H1 (cell line): ENCODE measurements at regions not wholly inside any gene's neighbourhood (a gene's known extent, or its start where the extent isn't known, plus 50 kb on each side); places are given as distances from the start of the nearest gene placed in this dataset.

Experiments
- CTCF ChIA-PET: fragments of 300-600 bp; sonication (Branson Sonifier 250); formaldehyde crosslinking; loops from one replicate; lab custom pipeline; 2021; ENCODE audit not compliant: partially characterized antibody; lab: Charles Lee
- POLR2A ChIA-PET: fragments of 300-600 bp; sonication (Branson Sonifier 250); formaldehyde crosslinking; loops from one replicate; lab custom pipeline; 2021; ENCODE audit warnings: inconsistent platforms; ENCODE audit not compliant: partially characterized antibody; lab: Charles Lee
- DNase-seq, 2 experiments: peaks; one replicate each; pipeline versions ENCODE4 v3.0.0 to v3.0.0-alpha.2; 2010 to 2022; ENCODE audit warnings: low spot score in 2 of 2, low read depth in 1 of 2, mixed read lengths in 1 of 2
- FAIRE-seq: peaks from 2 replicates; lab custom pipeline; 2011; peaks lifted over from hg19 to GRCh38; lab: Jason Lieb, UNC
- H2AFZ ChIP-seq: 2 replicates; pipeline ENCODE4 v1.8.1; 2012; ENCODE audit warnings: low read length, inconsistent platforms
- H2AK5ac ChIP-seq: 2 replicates; pipeline ENCODE4 v1.6.1; 2013; ENCODE audit warnings: low read depth, low read length
- H2BK120ac ChIP-seq: replicated peaks from 2 replicates; pipeline ENCODE3; 2013; ENCODE audit warnings: low read depth, low read length, inconsistent platforms
- H2BK12ac ChIP-seq: 2 replicates; pipeline ENCODE4 v1.6.1; 2013; ENCODE audit warnings: low read depth, low read length
- H2BK15ac ChIP-seq: 2 replicates; pipeline ENCODE4 v1.6.1; 2013; ENCODE audit warnings: low read length
- H2BK20ac ChIP-seq: 2 replicates; pipeline ENCODE4 v1.6.1; 2013; ENCODE audit warnings: low read length
- H2BK5ac ChIP-seq: 2 replicates; pipeline ENCODE4 v1.6.1; 2013; ENCODE audit warnings: low read depth, low read length
- H3K14ac ChIP-seq: 2 replicates; pipeline ENCODE4 v1.6.1; 2013; ENCODE audit warnings: inconsistent platforms; ENCODE audit not compliant: insufficient read length
- H3K18ac ChIP-seq: 2 replicates; pipeline ENCODE4 v1.6.1; 2013; ENCODE audit warnings: low read length; ENCODE audit errors: extremely low read depth
- H3K23ac ChIP-seq: 2 replicates; pipeline ENCODE4 v1.6.1; 2013; ENCODE audit warnings: inconsistent platforms; ENCODE audit not compliant: insufficient read length
- H3K23me2 ChIP-seq: 2 replicates; pipeline ENCODE4 v1.6.1; 2013; ENCODE audit warnings: low read depth, low read length
- H3K27ac ChIP-seq: 2 replicates; pipeline ENCODE4 v1.6.1; 2011; ENCODE audit warnings: low read depth, low read length, inconsistent platforms
- H3K27me3 ChIP-seq, 4 experiments: replicated peaks in 1 of 4; 1 replicate in 1 of 4; 2 replicates in 3 of 4; pipeline versions ENCODE4 v1.6.1 to v1.8.1; 2011 to 2013; ENCODE audit warnings: low read length in 3 of 4, mild to moderate bottlenecking in 3 of 4, inconsistent platforms in 2 of 4, mixed read lengths in 2 of 4, moderate library complexity in 1 of 4; ENCODE audit not compliant: control insufficient read depth in 3 of 4, insufficient read depth in 3 of 4; ENCODE audit errors: extremely low read depth in 1 of 4
- H3K36me3 ChIP-seq, 4 experiments: 2 replicates each; pipeline versions ENCODE4 v1.6.1 to v1.8.1; 2011 to 2013; ENCODE audit warnings: mild to moderate bottlenecking in 4 of 4, low read length in 3 of 4, moderate library complexity in 2 of 4, control low read depth in 1 of 4, inconsistent platforms in 1 of 4; ENCODE audit not compliant: insufficient read depth in 4 of 4, control insufficient read depth in 2 of 4
- H3K4ac ChIP-seq: replicated peaks from 2 replicates; pipeline ENCODE3; 2013; ENCODE audit warnings: low read length, low read depth, mixed read lengths, inconsistent platforms; ENCODE audit not compliant: insufficient read length
- H3K4me1 ChIP-seq, 4 experiments: replicated peaks in 1 of 4; 1 replicate in 1 of 4; 2 replicates in 3 of 4; pipeline versions ENCODE4 v1.6.1 to v1.8.1; 2011 to 2013; ENCODE audit warnings: low read length in 3 of 4, inconsistent platforms in 2 of 4, mixed read lengths in 1 of 4; ENCODE audit not compliant: insufficient read depth in 4 of 4, control insufficient read depth in 3 of 4
- H3K4me2 ChIP-seq, 2 experiments: 2 replicates each; pipeline versions ENCODE4 v1.6.1 to v1.8.1; 2011 to 2013; ENCODE audit warnings: low read depth in 2 of 2, low read length in 2 of 2, control low read depth in 1 of 2, inconsistent platforms in 1 of 2, mild to moderate bottlenecking in 1 of 2; ENCODE audit not compliant: insufficient read depth in 1 of 2
- H3K4me3 ChIP-seq, 4 experiments: fragments of 200-600, 300-600 bp in 1 of 4; sonication (generic), shearing (Covaris generic), sonication (Bioruptor Twin) in 1 of 4; 2 replicates each; pipeline versions ENCODE4 v1.5.1 to v1.8.1; 2011 to 2016; ENCODE audit warnings: low read length in 4 of 4, low read depth in 3 of 4, control low read depth in 2 of 4, inconsistent platforms in 2 of 4, mild to moderate bottlenecking in 2 of 4, mixed read lengths in 1 of 4, moderate library complexity in 1 of 4; ENCODE audit not compliant: insufficient read depth in 2 of 4; ENCODE audit errors: extremely low read depth in 1 of 4
- H3K56ac ChIP-seq: replicated peaks from 2 replicates; pipeline ENCODE3; 2013; ENCODE audit warnings: low read depth, mild to moderate bottlenecking, mixed read lengths, low read length, inconsistent platforms; ENCODE audit not compliant: insufficient read length
- H3K79me1 ChIP-seq: 2 replicates; pipeline ENCODE4 v1.6.1; 2013; ENCODE audit warnings: low read depth, low read length, control low read depth
- H3K79me2 ChIP-seq, 2 experiments: 2 replicates each; pipeline versions ENCODE4 v1.6.1 to v1.8.1; 2012 to 2013; ENCODE audit warnings: low read length in 2 of 2, mild to moderate bottlenecking in 2 of 2, inconsistent platforms in 1 of 2; ENCODE audit not compliant: insufficient read depth in 2 of 2, control insufficient read depth in 1 of 2
- H3K9ac ChIP-seq, 4 experiments: replicated peaks in 1 of 4; 1 replicate in 1 of 4; 2 replicates in 3 of 4; pipeline versions ENCODE4 v1.6.1 to v1.8.1; 2011 to 2013; ENCODE audit warnings: low read depth in 3 of 4, low read length in 3 of 4, control low read depth in 2 of 4, mild to moderate bottlenecking in 2 of 4, moderate library complexity in 2 of 4, inconsistent platforms in 1 of 4; ENCODE audit errors: extremely low read depth in 1 of 4
- H3K9me3 ChIP-seq, 2 experiments: 2 replicates each; pipeline versions ENCODE4 v1.6.1 to v1.8.1; 2012 to 2013; ENCODE audit warnings: mild to moderate bottlenecking in 2 of 2, moderate library complexity in 2 of 2, control low read depth in 1 of 2, inconsistent platforms in 1 of 2, low read depth in 1 of 2, low read length in 1 of 2, mixed read lengths in 1 of 2; ENCODE audit not compliant: insufficient read depth in 2 of 2
- H4K20me1 ChIP-seq, 2 experiments: replicated peaks in 1 of 2; 2 replicates each; pipeline versions ENCODE3 to v1.8.1; 2011 to 2013; ENCODE audit warnings: inconsistent platforms in 2 of 2, low read length in 2 of 2, mild to moderate bottlenecking in 1 of 2; ENCODE audit not compliant: insufficient read depth in 2 of 2, control insufficient read depth in 1 of 2
- H4K5ac ChIP-seq: 2 replicates; pipeline ENCODE4 v1.6.1; 2013; ENCODE audit warnings: low read length, low read depth, mixed read lengths, inconsistent platforms; ENCODE audit not compliant: insufficient read length
- H4K8ac ChIP-seq: 2 replicates; pipeline ENCODE4 v1.8.0; 2013; ENCODE audit warnings: mild to moderate bottlenecking, moderate library complexity, low read length, inconsistent platforms; ENCODE audit not compliant: insufficient read depth; ENCODE audit errors: extremely low read depth
- H4K91ac ChIP-seq: replicated peaks from 2 replicates; pipeline ENCODE3; 2013; ENCODE audit warnings: low read length, mixed read lengths, inconsistent platforms; ENCODE audit not compliant: insufficient read length
- ATF2 ChIP-seq: IDR thresholded peaks from 2 replicates; pipeline ENCODE4 v1.6.1; 2012; ENCODE audit warnings: low read length, inconsistent platforms
- BACH1 ChIP-seq: IDR thresholded peaks from 2 replicates; pipeline ENCODE4 v1.6.1; 2012; ENCODE audit warnings: low read length, improper control_type of control experiment
- BRCA1 ChIP-seq: IDR thresholded peaks from 2 replicates; pipeline ENCODE4 v1.6.1; 2012; ENCODE audit warnings: low read depth, low read length, improper control_type of control experiment
- CTBP2 ChIP-seq: IDR thresholded peaks from 2 replicates; pipeline ENCODE4 v1.7.0; 2011; ENCODE audit warnings: borderline replicate concordance, mild to moderate bottlenecking, moderate library complexity, mixed read lengths, low read length; ENCODE audit not compliant: insufficient read depth, insufficient read length
- FOSL1 ChIP-seq: IDR thresholded peaks from 2 replicates; pipeline ENCODE4 v1.6.1; 2011; ENCODE audit warnings: mild to moderate bottlenecking, low read depth, low read length, moderate library complexity; ENCODE audit not compliant: insufficient read depth
- MAX ChIP-seq: IDR thresholded peaks from 2 replicates; pipeline ENCODE4 v1.6.1; 2012; ENCODE audit warnings: inconsistent platforms
- NANOG ChIP-seq: IDR thresholded peaks from 2 replicates; pipeline ENCODE4 v1.6.1; 2011; ENCODE audit warnings: low read length, low read depth, mild to moderate bottlenecking, inconsistent platforms; ENCODE audit not compliant: insufficient read depth, poor library complexity, severe bottlenecking
- SP2 ChIP-seq: IDR thresholded peaks from 2 replicates; pipeline ENCODE4 v1.6.1; 2012; ENCODE audit warnings: mild to moderate bottlenecking, low read length, inconsistent platforms
- SP4 ChIP-seq: IDR thresholded peaks from 2 replicates; pipeline ENCODE4 v1.6.1; 2012; ENCODE audit warnings: low read length, inconsistent platforms
- WGBS, 2 experiments: shearing (Covaris generic) in 1 of 2; methylation state at CpG; one replicate each; pipeline versions ENCODE4 v1.1.6 to v1.1.7; 2013 to 2015; ENCODE audit warnings: low lambda C conversion rate in 2 of 2, mixed read lengths in 2 of 2, inconsistent platforms in 1 of 2, low coverage in 1 of 2, missing lambda C conversion rate in 1 of 2; ENCODE audit not compliant: insufficient replicate concordance in 2 of 2, insufficient coverage in 1 of 2, insufficient read length in 1 of 2; ENCODE audit errors: extremely low coverage in 1 of 2, missing lambda C conversion rate in 1 of 2; 5-methylcytosine and 5-hydroxymethylcytosine counted together
- TF ChIP-seq, protein P1 (sequence below), 3 experiments: IDR thresholded peaks; 1 replicate in 2 of 3; 2 replicates in 1 of 3; pipeline versions ENCODE4 v1.5.1 to v1.6.1; 2011; ENCODE audit warnings: low read length in 3 of 3, mild to moderate bottlenecking in 3 of 3, inconsistent platforms in 2 of 3, low read depth in 1 of 3, moderate library complexity in 1 of 3; ENCODE audit not compliant: insufficient read depth in 1 of 3; ENCODE audit errors: control extremely low read depth in 1 of 3

DNA sequence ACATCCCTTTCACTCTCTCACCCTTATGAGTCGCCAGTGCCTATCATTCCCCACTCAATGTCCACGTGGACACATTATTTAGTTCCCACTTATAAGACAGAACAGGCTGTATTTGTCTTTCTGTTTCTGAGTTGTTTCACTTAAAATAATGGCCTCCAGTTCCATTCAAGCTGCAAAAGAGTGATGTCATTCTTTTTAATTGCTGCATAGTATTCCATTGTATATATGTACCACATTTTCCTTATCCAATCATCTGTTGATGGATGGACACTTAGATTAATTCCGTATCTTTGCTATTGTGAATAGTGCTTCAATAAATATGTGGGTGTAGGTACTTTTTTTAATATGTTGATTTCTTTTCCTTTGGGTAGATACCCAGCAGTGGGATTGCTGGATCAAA is 79.1 kb downstream of the ZNF365 start:
- H3K14ac ChIP-seq: no peak overlapping the region
- no peak for FAIRE-seq
- no peak overlapping the region for H3K4me2 ChIP-seq
- H3K9me3 ChIP-seq: no peaks in the 10 kb centered on the region
- no peak overlapping the region for H2BK5ac ChIP-seq
- H4K20me1 ChIP-seq: no peaks in the 10 kb centered on the region
- H3K23me2 ChIP-seq: no peaks in the 10 kb centered on the region
- H3K9ac ChIP-seq: no peak overlapping the region
- H4K91ac ChIP-seq: no peak overlapping the region
- H2BK20ac ChIP-seq: no peak overlapping the region
- H2AK5ac ChIP-seq: no peak overlapping the region
- H3K4me3 ChIP-seq: no peak overlapping the region
- no peak overlapping the region for H2BK12ac ChIP-seq
- H2BK120ac ChIP-seq: no peak overlapping the region
- 92% methylated on average over 3 of the region's 3 CpGs; no CpG with 5 or more reads in 1 of the 2 experiments for WGBS, 2 experiments
- H3K27me3 ChIP-seq: no peaks in the 10 kb centered on the region
- H3K18ac ChIP-seq: no peak overlapping the region
- no peaks in the 10 kb centered on the region for H3K79me1 ChIP-seq
- H2AFZ ChIP-seq: no peak overlapping the region
- no peaks in the 10 kb centered on the region for H3K4me1 ChIP-seq
- no peak overlapping the region for H3K27ac ChIP-seq
- H3K56ac ChIP-seq: no peak overlapping the region
- H3K23ac ChIP-seq: no peak overlapping the region
- H3K36me3 ChIP-seq: no peaks in the 10 kb centered on the region
- no peak overlapping the region for H4K8ac ChIP-seq
- TF ChIP-seq BACH1: no peak
- no peak for TF ChIP-seq ATF2
- no peak for TF ChIP-seq CTBP2
- no peak for TF ChIP-seq SP2
- TF ChIP-seq NANOG: no peak
- TF ChIP-seq FOSL1: no peak
- no peak for TF ChIP-seq BRCA1
- TF ChIP-seq SP4: no peak
- TF ChIP-seq, protein P1, sequence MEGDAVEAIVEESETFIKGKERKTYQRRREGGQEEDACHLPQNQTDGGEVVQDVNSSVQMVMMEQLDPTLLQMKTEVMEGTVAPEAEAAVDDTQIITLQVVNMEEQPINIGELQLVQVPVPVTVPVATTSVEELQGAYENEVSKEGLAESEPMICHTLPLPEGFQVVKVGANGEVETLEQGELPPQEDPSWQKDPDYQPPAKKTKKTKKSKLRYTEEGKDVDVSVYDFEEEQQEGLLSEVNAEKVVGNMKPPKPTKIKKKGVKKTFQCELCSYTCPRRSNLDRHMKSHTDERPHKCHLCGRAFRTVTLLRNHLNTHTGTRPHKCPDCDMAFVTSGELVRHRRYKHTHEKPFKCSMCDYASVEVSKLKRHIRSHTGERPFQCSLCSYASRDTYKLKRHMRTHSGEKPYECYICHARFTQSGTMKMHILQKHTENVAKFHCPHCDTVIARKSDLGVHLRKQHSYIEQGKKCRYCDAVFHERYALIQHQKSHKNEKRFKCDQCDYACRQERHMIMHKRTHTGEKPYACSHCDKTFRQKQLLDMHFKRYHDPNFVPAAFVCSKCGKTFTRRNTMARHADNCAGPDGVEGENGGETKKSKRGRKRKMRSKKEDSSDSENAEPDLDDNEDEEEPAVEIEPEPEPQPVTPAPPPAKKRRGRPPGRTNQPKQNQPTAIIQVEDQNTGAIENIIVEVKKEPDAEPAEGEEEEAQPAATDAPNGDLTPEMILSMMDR (IDR thresholded peaks at IDR 0.05; ENCODE audit: control extremely low read depth in 1 of 3, insufficient read depth in 1 of 3, low read depth in 1 of 3, low read length in 3 of 3): no peak
- no peak for TF ChIP-seq MAX
- no peak overlapping the region for H2BK15ac ChIP-seq
- ChIA-PET CTCF (no interaction called here), POLR2A (no interaction called here)
- H3K79me2 ChIP-seq: no peaks in the 10 kb centered on the region
- no peak overlapping the region for H3K4ac ChIP-seq
- DNase-seq: no peak
- no peak overlapping the region for H4K5ac ChIP-seq
